ENCODE measurements at regions not wholly inside any gene's neighbourhood (a gene's known extent, or its start where the extent isn't known, plus 50 kb on each side); places are given as distances from the start of the nearest gene placed in this dataset.

DNA sequence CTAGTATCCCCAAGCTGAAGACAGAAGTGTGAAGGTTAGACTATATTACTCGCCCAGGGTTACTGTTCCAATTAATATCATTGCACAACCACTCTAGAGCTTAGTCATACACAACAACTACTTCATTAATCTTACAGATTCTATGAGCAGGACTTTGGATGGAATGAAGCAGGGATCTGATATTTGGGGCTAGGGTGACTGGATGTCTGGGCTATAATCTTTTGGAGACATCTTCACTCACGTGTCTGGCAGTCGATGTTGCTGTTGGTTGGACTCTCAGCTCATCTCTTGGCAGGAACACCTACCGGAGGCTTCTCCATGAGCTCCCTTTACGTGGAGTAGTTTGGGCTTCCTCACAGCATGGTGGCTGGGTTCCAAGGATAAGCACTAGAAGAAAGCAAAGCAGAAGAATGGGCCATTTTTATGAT lies 519.2 kb upstream of the B3GALT2 start:
- no peak for TF ChIP-seq POLR2A (IDR thresholded peaks at IDR 0.05; ENCODE audit: low read depth, low read length)
- no peak for TF ChIP-seq TAF1 (IDR thresholded peaks at IDR 0.05; ENCODE audit: low read depth, low read length)
- no peak for TF ChIP-seq POLR2AphosphoS5 (IDR thresholded peaks at IDR 0.05; ENCODE audit: low read depth, low read length)
